ENCODE measurements at regions not wholly inside any gene's neighbourhood (a gene's known extent, or its start where the extent isn't known, plus 50 kb on each side); places are given as distances from the start of the nearest gene placed in this dataset.

GRCh38 chr11:32304521-32304920 lies 130.8 kb downstream of the WT1 start:
- no peak for DNase-seq (ENCODE audit: extremely low read depth in 1 of 4, low spot score in 3 of 4)
- POLR2A ChIA-PET: no interaction called here
- no peak for FAIRE-seq
- TF ChIP-seq IFI16 (CRISPR knock-in tag; IDR thresholded peaks at IDR 0.05) (no peak), ZNF707 (CRISPR knock-in tag; conservative IDR thresholded peaks at IDR 0.05) (no peak), ZNF384 (IDR thresholded peaks at IDR 0.05; ENCODE audit: low read depth, low read length) (no peak), MTA1 (IDR thresholded peaks at IDR 0.05; ENCODE audit: borderline replicate concordance) (no peak), ZNF57 (CRISPR knock-in tag; IDR thresholded peaks at IDR 0.05) (no peak), SLC30A9 (CRISPR knock-in tag; IDR thresholded peaks at IDR 0.05) (no peak), ZFP30 (CRISPR knock-in tag; IDR thresholded peaks at IDR 0.05; ENCODE audit: borderline replicate concordance) (no peak), ZFP1 (CRISPR knock-in tag; IDR thresholded peaks at IDR 0.05) (no peak), POU5F1 (IDR thresholded peaks at IDR 0.05; ENCODE audit: borderline replicate concordance, low read depth, low read length, partially characterized antibody) (no peak), TAL1 (IDR thresholded peaks at IDR 0.05) (no peak), ZNF354B (CRISPR knock-in tag; IDR thresholded peaks at IDR 0.05) (no peak), SREBF2 (CRISPR knock-in tag; IDR thresholded peaks at IDR 0.05) (no peak), XRCC4 (IDR thresholded peaks at IDR 0.05; ENCODE audit: extremely low read depth, insufficient read depth, insufficient read length) (no peak), NFRKB (IDR thresholded peaks at IDR 0.05; ENCODE audit: low read depth) (no peak), BRCA1 (IDR thresholded peaks at IDR 0.05) (no peak), BRCA1 (CRISPR knock-in tag; IDR thresholded peaks at IDR 0.05) (no peak)
- TF ChIP-seq, protein P1, sequence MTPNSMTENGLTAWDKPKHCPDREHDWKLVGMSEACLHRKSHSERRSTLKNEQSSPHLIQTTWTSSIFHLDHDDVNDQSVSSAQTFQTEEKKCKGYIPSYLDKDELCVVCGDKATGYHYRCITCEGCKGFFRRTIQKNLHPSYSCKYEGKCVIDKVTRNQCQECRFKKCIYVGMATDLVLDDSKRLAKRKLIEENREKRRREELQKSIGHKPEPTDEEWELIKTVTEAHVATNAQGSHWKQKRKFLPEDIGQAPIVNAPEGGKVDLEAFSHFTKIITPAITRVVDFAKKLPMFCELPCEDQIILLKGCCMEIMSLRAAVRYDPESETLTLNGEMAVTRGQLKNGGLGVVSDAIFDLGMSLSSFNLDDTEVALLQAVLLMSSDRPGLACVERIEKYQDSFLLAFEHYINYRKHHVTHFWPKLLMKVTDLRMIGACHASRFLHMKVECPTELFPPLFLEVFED (CRISPR knock-in tag; conservative IDR thresholded peaks at IDR 0.05): no peak

More at GRCh38 chr11:32304521-32304920, 130.8 kb downstream of the WT1 start:
- intact Hi-C loops (cut with micrococcal nuclease): no loop called here
- Histone ChIP-seq H3K9ac (ENCODE audit: insufficient read depth in 1 of 2, low read depth in 2 of 2, low read length in 2 of 2) (no peak overlapping the region), H4K20me1 (replicated peaks; ENCODE audit: control insufficient read depth, insufficient read depth, low read length) (no peaks in the 10 kb centered on the region), H3K4me3 (no peak overlapping the region), H3K27ac (ENCODE audit: extremely low read depth, low read depth, low read length) (no peak overlapping the region), H3K4me2 (ENCODE audit: insufficient read depth, low read length) (no peak overlapping the region), H3K4me1 (replicated peaks in 1 of 2; ENCODE audit: control insufficient read depth in 2 of 2, insufficient read depth in 2 of 2, low read length in 2 of 2) (no peaks in the 10 kb centered on the region), H3K79me2 (ENCODE audit: control insufficient read depth, insufficient read depth, low read length) (no peaks in the 10 kb centered on the region), H3K36me3 (ENCODE audit: control insufficient read depth, insufficient read depth, low read length) (no peaks in the 10 kb centered on the region), H3K9me3 (replicated peaks; ENCODE audit: control insufficient read depth, insufficient read depth, low read depth, low read length) (no peaks in the 10 kb centered on the region), H3K27me3 (ENCODE audit: control insufficient read depth in 2 of 2, insufficient read depth in 2 of 2, low read length in 2 of 2) (peaks cover 13 to 18% of the 10 kb centered on the region in 2 experiments), H3K9me1 (ENCODE audit: control insufficient read depth, insufficient read depth, low read length) (no peaks in the 10 kb centered on the region), H2AFZ (ENCODE audit: low read depth, low read length) (no peak overlapping the region)
- CTCF ChIA-PET (ENCODE audit: low intra/inter-chr PET ratio): no interaction called here
- BruUV-seq (replicated peaks): no TSS peak
- WGBS (ENCODE audit: insufficient coverage, low coverage, missing lambda C conversion rate): 0% methylated on average over 2 of the region's 2 CpGs
- in situ Hi-C loops (cut with MboI): no loop called here
- ATAC-seq: no peak

All from K562 (cell line).